ENCODE measurements at regions not wholly inside any gene's neighbourhood (a gene's known extent, or its start where the extent isn't known, plus 50 kb on each side); places are given as distances from the start of the nearest gene placed in this dataset.
"Not testable (repeated sequence)": the region's sequence is repeated elsewhere in the genome, so short reads cannot be mapped to it uniquely, and the experiment has no call there.

GRCh38 chr14:22491683-22492621, 97.1 kb downstream of the DAD1 start:
- DNase-seq, result no peak

- DNase-seq, result not testable (repeated sequence)
Observed at GRCh38 chr14:22491053-22491452, 98.0 kb downstream of the DAD1 start.

DNA sequence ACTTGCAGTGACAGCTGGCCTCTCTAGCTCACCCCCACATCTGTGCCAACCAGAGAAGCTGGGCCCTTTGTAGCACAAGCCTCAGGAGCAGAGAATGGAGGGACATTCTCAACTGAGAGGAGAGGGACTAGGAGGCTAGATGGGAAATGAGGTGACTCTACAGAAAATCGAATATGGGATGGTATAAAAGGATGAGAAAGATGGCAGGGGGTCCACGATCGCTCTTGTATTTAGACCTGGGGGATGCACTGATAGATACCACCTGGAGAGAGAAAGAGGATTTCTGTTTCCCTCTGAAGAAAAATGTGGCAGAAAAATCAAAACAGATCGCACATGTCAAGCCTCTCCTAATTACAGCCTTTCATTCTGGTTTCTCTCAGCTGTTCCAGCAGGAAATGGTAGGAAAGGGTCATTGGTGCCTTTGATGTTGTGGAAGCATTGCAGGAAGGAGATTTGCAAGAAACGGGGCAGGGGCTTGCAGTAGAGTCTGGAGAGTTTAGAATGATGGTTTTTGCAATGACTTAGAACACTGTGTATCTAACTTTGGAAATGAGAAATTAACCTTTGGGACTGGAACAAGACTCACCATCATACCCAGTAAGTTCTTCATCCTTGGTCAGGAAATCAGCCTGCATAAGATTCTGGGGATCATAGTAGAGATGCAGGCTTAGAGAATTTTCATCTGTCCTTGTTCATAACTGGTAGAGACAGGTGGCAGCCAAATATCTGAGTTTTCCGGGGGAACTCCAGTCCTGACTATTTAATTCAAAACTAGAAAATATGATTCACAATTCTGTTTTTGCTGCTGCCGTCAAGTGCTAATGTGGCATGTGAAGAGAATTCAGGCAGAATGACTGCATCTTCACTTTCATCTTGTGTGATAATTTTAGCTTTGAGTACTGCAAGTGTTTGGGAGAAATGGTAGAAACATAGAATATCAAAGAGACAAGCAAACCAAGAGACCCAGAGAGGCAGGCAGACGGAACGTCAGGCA, 98.8 kb downstream of the DAD1 start:
- no peak for DNase-seq

- DNase-seq, result no peak
Observed at GRCh38 chr14:22489244-22489545, 99.8 kb downstream of the DAD1 start.

DNA sequence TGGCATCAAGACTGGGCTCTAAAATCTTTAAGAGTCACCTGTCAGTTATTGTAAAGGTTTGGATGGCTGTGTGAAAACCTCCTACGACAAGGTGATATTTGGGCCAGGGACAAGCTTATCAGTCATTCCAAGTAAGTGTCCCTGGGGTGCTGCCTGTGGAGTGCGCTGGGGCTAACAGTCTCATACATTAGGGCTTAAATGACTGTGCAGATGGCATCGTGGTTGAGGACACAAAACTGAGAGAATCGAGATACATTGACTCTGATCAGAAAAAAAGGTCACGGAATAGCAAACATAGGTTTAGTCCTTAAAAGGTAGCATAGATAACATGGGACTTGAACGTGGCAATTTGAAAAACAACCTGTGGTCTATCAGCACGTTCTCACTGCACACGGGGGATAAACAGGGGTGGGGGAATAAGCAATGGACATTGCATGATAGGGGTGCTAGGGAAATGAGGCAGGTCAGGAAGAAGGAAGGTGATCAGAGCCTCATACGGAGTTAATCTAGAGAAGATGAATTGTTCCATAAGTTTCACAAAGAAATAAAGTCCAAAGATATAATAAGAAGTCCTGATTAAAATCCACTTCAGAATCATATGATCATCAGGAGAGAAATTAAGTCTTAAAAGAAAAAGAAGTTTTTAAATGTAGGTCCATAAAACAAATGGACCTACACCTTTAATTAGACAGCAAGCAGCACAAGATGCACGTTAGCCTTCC, 100.3 kb downstream of the DAD1 start:
- no peak for DNase-seq

GRCh38 chr14:22487941-22488340, 101.1 kb downstream of the DAD1 start:
- no peak for DNase-seq

GRCh38 chr14:22487401-22487800, 101.6 kb downstream of the DAD1 start:
- DNase-seq, result no peak

DNA sequence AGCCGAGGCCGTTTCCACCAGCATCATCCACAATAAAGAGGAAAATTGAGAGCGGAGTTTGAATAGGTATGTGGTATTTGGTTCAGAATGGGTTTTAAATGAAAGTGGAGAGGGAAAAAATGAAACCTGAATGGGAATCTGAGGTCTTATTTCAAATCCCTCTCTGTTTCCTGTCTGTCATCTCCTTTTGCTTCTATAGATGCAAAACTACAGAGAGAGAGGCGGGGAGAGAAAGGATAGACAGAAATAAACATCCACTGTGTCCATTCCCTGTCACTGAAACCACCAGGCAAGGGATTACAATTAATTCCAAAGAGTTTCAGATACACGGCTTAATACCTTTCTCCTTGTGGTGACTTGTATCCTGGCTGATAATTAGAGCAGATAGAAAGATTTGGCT, 102.3 kb downstream of the DAD1 start:
- DNase-seq, result no peak

- no peak for DNase-seq
Observed at GRCh38 chr14:22485649-22486048, 103.4 kb downstream of the DAD1 start.

- no peak for DNase-seq
Observed at GRCh38 chr14:22485178-22485577, 103.8 kb downstream of the DAD1 start.

DNA sequence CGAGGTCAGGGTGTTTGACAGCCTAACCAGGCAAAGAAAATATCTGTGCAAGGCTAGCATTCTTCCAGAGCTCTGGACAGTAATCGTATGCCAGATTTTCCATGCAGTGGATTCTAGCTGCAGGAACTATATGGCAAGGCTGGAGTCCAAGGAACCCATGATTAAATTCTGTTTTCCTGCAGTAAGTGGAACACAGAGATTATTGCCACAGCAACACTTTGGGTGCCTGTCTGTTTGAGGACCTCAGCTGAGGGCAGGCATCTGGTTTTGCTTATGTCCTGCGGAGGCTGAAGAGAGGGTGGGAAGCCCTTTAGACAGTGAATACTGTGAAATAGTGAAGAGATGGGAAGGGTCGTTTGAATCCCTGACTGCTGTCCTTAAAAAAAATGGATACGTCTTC, 104.4 kb downstream of the DAD1 start:
- DNase-seq, result no peak

DNA sequence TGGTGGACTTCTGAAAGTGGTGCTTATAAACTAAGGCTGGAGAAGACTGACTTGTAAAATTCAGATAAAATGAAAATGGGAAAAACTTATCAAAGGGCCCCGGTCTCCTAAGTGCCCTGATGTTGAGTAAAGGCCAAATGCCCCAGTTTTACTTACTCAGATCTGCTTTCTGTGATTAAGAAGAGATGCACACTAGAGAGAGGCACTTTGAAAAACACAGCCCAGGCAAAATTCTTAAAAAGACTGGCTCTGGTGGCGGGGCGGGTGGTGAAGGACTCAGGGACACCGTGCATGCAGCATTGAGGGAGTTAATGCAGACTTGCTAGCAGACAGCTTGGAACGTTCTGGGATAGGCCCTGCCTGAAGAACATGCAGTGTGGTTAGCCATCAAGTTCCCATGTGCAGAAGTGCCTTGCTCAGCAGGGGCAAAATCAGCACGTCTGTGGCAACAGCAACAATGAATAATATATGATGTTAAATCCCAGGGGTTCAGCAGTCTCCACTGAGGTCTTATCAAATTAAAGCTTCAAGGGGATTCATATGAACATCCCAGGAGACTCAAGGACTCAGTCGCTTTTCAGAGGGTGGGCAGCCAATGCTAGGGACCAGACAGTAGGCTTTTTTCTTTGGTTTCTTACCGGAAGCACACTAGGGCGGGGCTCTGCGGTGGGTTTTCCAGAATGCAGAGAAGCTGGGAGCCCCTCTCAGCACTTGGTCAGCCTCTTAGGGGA, 105.0 kb downstream of the DAD1 start:
- no peak for DNase-seq

DNA sequence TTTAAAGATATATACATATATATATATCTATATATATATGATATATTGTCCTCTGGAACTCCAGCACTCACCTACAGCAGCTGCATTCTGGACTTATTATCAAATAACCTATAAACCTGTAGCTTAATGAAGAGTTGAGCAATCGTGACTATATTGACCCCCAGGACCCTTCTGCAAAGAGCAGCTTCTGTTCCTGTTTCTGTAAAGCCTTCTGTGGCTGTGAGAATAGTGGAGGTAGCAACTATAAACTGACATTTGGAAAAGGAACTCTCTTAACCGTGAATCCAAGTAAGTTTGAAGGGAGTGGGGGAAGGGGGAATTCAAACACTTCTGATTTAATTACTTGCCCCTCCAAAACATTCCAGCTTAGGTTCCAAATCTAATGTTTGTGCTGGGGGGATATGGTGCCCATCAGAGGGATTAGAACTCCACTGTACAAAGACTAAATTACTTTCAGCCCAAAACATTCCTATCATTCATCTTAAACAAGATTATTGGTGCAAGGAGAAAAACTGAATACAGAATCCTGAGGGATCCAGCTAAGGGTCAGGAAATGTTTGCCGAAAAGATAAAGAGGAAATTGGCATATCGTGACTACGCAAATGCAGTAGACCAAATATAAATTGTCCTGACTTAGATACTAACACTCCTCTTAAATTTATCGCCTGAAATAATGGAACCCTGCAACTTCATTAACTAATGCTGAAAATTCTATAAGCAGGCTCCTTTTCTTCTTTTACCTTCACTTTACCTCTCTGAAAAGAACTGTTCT, 106.1 kb downstream of the DAD1 start:
- DNase-seq, result no peak

- no peak for DNase-seq
Observed at GRCh38 chr14:22482085-22482694, 106.8 kb downstream of the DAD1 start.

- no peak for DNase-seq
Observed at GRCh38 chr14:22481546-22481945, 107.5 kb downstream of the DAD1 start.

- DNase-seq, result no peak
Observed at GRCh38 chr14:22479776-22480464, 109.1 kb downstream of the DAD1 start.

GRCh38 chr14:22479132-22479531, 109.9 kb downstream of the DAD1 start:
- DNase-seq, result no peak

- no peak for DNase-seq
Observed at GRCh38 chr14:22478670-22479069, 110.4 kb downstream of the DAD1 start.

DNA sequence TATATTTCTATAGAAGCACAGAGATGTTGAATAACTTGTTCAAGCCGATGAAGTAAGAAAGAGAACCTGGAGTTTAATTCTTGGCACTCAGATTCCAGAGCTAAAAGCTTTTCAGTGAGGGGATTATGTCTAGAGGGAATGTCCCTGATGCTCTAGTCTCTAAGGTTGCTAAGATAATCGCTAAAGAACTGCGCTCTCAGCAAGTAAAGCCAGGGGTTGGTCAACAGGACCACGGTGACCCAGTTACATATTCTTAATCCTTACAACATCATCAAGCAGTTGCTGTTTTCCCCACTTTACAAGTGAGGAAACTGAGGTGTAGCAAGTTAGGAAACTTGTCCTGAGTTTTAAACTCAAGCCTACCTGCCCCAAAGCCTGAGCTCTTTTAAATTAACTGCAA, 110.8 kb downstream of the DAD1 start:
- no peak for DNase-seq

DNA sequence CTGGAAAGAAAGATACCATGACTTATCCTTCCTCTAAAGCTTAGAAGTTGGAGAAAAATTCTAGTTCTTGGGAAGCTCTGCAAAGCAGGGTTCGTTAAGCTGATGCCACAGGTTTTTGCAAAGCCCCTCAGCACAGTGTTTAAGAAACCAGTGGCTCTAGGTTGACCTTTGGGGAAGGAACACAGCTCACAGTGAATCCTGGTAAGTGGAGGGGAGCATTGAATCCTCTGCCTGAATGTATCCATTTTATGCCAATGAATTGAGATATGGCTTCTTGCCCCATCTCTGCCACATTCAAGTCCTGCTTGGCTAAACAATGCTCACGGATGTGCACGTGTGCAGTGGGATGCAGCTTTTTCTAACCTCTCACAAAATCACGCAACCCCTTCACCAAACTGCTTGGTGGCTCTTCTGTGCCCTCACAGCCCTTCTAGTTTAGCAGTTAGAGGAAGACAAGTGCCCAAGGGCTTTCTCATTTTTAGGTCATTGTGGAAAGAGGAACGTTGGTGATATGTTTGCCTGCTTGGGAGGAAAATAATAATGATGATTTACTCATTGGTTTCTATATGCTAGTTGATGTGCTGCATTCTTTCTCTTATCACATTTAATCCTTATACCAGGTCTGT, 111.3 kb downstream of the DAD1 start:
- DNase-seq, result no peak

All from NCI-H1930 (cell line).